GM18519 (cell line): ENCODE measurements at regions not wholly inside any gene's neighbourhood (a gene's known extent, or its start where the extent isn't known, plus 50 kb on each side); places are given as distances from the start of the nearest gene placed in this dataset.

Experiments used
- ATAC-seq: cut with Tn5 transposase; IDR thresholded peaks from one replicate; pipeline ENCODE4 v1.9.1; 2021; ENCODE audit warnings: mild to moderate bottlenecking, moderate library complexity; ENCODE audit not compliant: unreplicated experiment, low FRiP score

- ATAC-seq: no peak
Observed at GRCh38 chr6:104143757-104144156, 716.0 kb downstream of the HACE1 start.

DNA sequence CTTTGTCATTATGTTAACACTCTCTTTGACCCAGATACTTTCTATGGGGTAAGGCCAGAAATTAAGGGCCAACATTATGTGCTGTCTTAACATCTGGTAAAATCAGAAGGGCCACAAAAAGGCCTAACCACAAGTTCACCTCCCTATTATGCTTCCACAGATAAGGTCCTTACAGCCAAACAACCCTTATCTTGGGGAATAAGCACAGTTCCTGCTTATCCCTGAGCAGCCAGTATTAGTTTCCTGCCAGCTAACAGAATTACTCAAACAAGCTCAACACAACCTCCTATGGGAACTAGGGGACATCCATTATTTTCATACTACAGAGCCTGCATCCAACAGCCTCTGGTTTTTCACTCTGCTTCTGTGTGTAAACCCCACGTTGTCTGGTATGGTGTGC, 724.8 kb downstream of the HACE1 start:
- ATAC-seq: no peak

DNA sequence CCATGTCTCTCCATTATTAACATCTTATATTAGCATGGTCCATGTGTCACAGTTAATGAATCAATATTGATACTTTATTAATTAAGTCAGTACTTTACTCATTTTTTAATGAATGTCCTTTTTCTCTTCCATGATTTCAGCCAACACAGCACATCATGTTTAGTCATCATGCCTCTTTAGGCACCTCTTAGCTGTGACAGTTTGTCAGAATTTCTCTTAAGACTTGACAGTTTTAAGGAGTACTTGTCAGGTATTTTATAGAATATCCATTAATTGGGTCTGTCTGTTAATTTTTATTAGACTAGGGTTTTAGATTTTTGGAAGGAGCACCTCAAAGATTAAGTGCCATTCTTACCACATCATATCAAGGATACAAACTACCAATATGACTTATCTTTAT, 729.4 kb downstream of the HACE1 start:
- no peak for ATAC-seq

DNA sequence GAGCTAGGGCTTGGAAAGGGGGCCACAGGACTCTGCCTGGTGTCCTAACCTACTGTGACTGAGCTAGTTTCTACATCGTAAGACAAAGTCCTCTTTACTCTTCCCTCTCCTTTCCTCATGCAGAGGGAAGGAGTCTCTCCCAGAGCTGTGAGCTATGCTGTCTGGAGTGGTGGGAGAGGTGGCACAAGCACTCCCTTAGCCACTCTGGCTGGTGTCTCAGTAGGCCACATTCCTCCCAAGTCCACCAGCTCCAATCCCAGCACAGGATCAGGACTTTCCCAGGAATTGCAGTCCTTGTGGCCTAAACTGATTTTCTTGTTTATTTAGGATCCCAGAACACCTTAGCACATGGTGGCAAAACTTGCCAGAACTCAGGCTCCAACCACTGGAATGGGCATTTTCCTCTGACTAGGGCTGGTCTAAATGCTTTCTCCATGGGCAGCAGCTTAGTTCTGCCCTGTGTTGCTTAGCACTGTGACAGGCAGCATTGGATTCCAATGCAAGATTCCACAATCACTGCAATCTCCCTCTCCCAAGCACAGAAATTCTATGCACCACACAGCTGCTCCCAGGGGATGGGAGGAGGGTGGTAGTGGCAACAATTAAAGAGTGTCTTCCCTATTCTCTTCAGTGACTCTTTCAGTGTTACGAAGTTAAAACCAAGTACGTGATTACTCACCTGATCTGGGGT, 733.3 kb downstream of the HACE1 start:
- no peak for ATAC-seq

- no peak for ATAC-seq
Observed at GRCh38 chr6:104123227-104123626, 736.5 kb downstream of the HACE1 start.

GRCh38 chr6:104118274-104118673, 741.4 kb downstream of the HACE1 start:
- ATAC-seq: no peak

DNA sequence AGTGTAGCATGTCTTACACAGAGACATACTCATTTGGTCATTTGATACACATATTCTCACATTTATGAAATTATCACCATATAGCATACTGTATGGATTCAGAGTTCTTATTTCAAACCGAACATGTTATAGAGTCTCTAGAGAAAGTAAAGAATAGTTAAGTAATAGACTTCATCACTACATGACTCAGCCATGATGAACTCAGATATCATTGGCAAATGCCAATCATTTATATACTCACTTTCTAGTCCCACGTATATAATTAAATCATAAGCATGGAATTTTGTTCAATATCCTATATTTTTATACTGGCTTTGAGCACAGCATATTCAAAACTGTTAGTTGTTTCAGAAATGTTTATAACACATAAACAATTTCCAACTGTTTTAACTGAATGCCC, 749.9 kb downstream of the HACE1 start:
- ATAC-seq: no peak

DNA sequence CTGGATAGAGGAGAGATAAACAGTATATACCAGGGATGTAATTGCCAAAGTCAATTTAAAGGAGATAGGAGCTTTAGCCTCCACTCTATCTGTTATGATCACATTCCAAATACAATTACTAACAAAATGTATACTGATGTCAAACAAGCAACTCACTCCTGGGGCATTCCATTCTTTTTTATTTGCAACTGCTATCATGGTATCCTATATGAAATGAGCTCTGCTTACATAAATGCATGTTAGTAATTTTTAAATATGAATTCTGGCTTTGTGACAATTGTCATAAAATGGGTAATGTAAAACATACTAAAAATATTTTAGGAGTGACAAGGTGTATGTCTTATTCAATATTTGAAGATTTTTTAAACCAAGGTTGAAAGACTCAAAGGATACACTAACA, 751.1 kb downstream of the HACE1 start:
- ATAC-seq: no peak

DNA sequence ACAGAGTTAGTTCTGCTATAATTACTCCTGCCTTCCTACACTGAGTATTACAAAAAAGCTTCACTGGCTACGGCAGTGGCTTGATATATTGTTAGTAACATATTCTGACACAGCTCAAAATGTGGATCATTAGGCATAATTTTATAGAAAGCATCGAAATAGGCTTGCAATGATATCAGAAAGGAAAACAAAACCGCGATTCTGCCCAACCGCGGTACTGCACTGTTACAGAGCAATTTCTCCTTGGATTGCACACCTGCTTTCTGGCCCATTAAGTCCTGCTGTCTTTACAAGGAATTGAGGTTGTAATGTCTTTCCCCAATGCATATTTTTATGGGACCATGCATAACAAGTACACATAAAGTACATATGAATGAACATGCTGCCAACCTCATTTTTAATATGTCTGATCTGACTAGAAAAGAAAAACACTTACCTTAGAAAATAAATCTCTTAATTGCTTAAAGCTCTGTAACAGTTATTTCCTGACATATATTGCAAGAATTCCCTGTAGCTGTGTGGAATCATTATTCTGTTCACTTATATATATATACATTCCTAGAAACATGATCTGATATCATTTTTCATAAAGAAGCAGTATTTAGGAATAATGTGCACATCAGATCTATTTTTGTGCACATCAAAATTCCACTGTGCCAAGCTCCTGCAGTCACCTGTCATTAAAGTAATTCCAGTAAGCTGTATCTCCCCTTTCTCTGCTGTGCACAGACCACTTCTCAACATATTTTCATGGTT, 763.9 kb downstream of the HACE1 start:
- ATAC-seq: no peak

GRCh38 chr6:104087765-104088164, 772.0 kb downstream of the HACE1 start:
- no peak for ATAC-seq

GRCh38 chr6:104068281-104068680, 791.4 kb downstream of the HACE1 start:
- no peak for ATAC-seq

- no peak for ATAC-seq
Observed at GRCh38 chr6:104064876-104065275, 794.8 kb downstream of the HACE1 start.

DNA sequence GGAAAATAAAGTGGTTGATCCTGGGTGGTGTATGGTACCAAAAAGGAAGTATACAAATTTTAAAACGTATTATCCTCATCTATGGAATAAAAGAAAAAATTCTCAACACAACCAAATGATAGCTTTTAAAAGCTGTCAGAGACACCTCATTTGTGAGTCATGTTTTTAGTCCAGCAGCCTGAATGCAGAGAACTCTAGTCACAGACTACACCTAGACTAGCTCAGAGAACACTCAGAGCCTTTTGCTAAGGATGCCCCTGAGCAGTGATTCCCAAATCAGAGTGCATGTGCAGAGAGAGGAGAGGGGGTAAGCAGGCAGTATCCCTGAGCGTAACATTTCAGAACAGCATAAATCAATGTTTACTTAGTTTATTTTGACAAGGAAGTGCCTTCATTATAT, 809.3 kb downstream of the HACE1 start:
- no peak for ATAC-seq

DNA sequence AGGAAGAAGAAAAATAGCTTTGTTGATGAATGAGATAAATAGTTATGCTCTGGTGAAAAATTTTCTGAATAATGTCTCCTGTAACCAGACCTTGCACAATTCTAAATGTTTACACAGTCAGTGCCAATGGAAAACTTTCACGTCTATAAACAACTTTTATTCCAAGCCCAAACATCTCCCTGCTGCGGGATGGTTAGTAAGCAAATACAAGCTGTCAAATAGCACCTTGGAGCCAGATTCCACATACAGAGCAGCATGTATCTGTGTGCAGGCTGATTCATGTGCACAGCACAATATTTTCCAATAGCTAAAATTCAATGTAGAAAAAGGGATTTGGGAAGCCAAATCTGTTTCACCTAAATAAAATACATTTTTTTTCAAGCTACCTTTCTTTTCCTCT, 813.3 kb downstream of the HACE1 start:
- ATAC-seq: no peak

GRCh38 chr6:104031346-104031745, 828.4 kb downstream of the HACE1 start:
- no peak for ATAC-seq

GRCh38 chr6:104022126-104022525, 837.6 kb downstream of the HACE1 start:
- no peak for ATAC-seq

DNA sequence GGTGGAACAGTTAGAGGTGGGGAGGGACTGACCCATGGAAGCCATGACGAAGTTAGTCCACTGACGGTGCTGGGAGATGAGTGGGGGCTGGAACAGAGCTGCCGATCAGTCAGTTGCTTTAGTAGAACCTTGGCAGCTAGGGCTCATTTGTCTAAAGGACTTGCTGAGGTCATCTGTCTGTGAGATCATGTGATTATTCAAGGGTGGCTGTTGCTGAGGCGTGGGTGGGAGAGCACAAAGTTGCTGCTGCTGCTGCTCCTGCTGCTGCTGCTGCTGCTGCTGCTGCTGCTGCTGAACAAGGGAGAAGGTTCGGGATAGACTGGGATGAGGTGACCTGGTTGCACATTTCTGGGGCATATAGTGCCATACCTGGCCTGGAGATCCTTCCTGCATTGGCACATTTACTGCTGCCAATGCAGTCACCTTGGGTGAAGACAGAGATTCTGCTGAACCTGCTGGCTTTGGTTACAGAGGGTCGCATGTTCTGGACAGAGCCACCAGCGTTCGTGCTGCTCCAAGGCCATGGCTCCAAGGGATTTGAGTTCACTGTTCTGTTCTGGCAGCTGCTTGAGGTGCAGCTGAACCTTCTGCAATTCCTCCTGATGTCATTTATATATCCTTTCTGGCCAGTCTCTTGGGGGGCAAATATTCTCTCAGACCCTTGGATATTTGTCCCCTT, 840.5 kb downstream of the HACE1 start:
- ATAC-seq: no peak

GRCh38 chr6:104017410-104018381, 842.0 kb downstream of the HACE1 start:
- no peak for ATAC-seq

DNA sequence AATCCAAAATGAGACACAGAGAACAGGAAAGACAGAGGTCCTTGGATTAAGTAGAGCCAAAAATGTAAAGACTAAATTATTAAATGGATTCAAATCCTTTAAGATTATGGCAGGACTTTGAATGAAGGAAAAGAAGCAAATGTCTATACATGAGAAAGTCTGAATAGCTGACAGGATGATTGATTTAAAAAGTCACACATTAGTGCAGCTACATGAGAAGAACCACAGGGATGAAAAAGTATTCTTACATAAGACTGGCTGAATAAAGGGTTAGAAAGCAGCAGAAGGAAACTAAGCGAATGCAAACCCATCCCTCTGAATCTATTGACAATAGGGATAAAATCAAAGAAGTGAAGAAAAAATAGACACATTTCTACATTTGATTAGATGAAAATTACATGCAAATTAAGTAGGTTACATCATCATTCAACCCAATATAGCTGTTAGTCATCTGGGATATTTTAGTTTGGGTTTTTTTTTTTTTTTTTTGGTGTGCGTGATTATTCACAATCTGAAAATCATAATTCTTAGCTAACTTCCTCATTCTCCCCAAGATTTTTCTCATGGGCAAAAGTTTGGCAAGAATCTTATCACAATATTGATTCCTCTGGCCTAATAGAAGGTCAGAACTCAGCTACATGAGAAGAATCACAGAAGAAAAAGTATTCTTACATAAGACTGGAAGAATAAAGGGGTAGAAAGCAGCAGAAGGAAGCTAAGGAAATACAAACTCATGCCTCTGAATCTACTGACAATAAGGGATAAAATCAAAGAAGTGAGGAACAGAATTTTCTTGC, 845.4 kb downstream of the HACE1 start:
- no peak for ATAC-seq
